ENCODE measurements at regions not wholly inside any gene's neighbourhood (a gene's known extent, or its start where the extent isn't known, plus 50 kb on each side); places are given as distances from the start of the nearest gene placed in this dataset.

- no peak overlapping the region for H3K4me3 ChIP-seq (ENCODE audit: low read depth, low read length)
- TF ChIP-seq, protein P1, sequence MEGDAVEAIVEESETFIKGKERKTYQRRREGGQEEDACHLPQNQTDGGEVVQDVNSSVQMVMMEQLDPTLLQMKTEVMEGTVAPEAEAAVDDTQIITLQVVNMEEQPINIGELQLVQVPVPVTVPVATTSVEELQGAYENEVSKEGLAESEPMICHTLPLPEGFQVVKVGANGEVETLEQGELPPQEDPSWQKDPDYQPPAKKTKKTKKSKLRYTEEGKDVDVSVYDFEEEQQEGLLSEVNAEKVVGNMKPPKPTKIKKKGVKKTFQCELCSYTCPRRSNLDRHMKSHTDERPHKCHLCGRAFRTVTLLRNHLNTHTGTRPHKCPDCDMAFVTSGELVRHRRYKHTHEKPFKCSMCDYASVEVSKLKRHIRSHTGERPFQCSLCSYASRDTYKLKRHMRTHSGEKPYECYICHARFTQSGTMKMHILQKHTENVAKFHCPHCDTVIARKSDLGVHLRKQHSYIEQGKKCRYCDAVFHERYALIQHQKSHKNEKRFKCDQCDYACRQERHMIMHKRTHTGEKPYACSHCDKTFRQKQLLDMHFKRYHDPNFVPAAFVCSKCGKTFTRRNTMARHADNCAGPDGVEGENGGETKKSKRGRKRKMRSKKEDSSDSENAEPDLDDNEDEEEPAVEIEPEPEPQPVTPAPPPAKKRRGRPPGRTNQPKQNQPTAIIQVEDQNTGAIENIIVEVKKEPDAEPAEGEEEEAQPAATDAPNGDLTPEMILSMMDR (IDR thresholded peaks at IDR 0.05; ENCODE audit: insufficient read depth, low read depth, low read length) = no peak
- no peak for DNase-seq (ENCODE audit: low read depth)
These were observed 439.2 kb upstream of the TYRP1 start for GRCh38 chr9:12253941-12254340.

- TF ChIP-seq, protein P1 (IDR thresholded peaks at IDR 0.05; ENCODE audit: insufficient read depth, low read depth, low read length) = no peak
- DNase-seq (ENCODE audit: low read depth) = no peak
- H3K4me3 ChIP-seq (ENCODE audit: low read depth, low read length) = no peak overlapping the region
These were observed 426.4 kb upstream of the TYRP1 start for GRCh38 chr9:12266758-12267157.

GRCh38 chr9:12271421-12271891, 421.7 kb upstream of the TYRP1 start:
- TF ChIP-seq, protein P1 (IDR thresholded peaks at IDR 0.05; ENCODE audit: insufficient read depth, low read depth, low read length) = no peak
- DNase-seq (ENCODE audit: low read depth) = no peak
- H3K4me3 ChIP-seq (ENCODE audit: low read depth, low read length) = no peak overlapping the region

DNA sequence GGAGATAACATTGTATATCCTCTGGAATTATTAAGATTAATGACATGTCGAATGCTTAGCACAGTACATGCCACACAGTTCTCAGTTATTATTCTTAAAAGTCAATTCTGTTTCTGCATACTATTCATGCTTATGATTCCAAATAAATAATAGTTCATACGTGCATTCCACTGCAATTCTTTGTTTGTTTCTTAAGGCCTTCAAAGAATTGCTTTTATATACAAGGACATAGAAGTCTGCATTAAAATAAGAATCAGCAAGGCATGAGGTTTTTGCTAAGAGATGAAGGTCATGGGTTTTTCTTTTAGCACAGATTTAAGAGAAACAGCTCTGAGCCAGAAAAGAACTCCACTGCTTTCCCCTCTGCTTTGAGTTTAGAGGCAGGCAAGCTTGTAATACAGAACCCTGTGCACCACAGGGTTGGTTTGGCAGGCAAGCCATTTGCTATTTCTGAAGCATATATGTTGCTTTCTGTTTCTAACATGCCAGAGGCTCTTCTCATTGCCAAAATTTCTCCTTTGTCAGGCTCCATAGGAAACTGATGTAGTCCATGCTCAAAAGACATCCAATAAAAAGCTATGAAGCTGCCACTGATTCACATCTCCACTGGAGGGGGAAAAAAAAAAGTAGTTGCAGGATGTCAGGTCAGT, 420.6 kb upstream of the TYRP1 start:
- TF ChIP-seq, protein P1 (IDR thresholded peaks at IDR 0.05; ENCODE audit: insufficient read depth, low read depth, low read length) = no peak

DNA sequence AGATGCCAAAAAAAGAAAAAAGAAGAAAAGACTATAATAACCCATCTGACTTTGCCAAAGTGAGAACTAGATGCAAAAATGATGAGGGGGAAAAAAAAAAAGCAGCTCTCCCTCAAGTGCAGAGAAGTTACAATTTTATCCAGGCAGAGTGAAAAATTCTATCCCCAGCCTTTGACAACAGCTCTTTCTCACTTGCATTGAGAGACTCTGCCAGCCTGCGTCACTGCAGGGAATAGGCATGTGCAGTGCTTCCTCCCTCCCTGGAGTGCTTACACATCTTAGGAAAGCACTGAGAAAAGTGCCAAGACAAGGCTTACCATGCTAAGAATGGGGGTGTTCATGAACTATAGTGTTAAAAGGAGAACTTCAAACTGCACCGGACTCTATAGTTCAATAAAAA, 418.6 kb upstream of the TYRP1 start:
- DNase-seq (ENCODE audit: low read depth) = no peak
- TF ChIP-seq, protein P1 (IDR thresholded peaks at IDR 0.05; ENCODE audit: insufficient read depth, low read depth, low read length) = no peak
- no peak overlapping the region for H3K4me3 ChIP-seq (ENCODE audit: low read depth, low read length)

More for the DNA sequence above, 420.6 kb upstream of the TYRP1 start:
- DNase-seq (ENCODE audit: low read depth) = no peak
- no peak overlapping the region for H3K4me3 ChIP-seq (ENCODE audit: low read depth, low read length)

GRCh38 chr9:12276505-12276904, 416.7 kb upstream of the TYRP1 start:
- TF ChIP-seq, protein P1 (IDR thresholded peaks at IDR 0.05; ENCODE audit: insufficient read depth, low read depth, low read length) = no peak
- DNase-seq (ENCODE audit: low read depth) = no peak
- no peak overlapping the region for H3K4me3 ChIP-seq (ENCODE audit: low read depth, low read length)

- TF ChIP-seq, protein P1 (IDR thresholded peaks at IDR 0.05; ENCODE audit: insufficient read depth, low read depth, low read length) = no peak
- no peak for DNase-seq (ENCODE audit: low read depth)
- no peak overlapping the region for H3K4me3 ChIP-seq (ENCODE audit: low read depth, low read length)
These were observed 403.5 kb upstream of the TYRP1 start for GRCh38 chr9:12289711-12290110.
